Type B pancreatic cell (in vitro differentiated cells): ENCODE measurements at regions not wholly inside any gene's neighbourhood (a gene's known extent, or its start where the extent isn't known, plus 50 kb on each side); places are given as distances from the start of the nearest gene placed in this dataset.

ENCODE experiments used
- DNase-seq: peaks from one replicate; pipeline ENCODE4 v3.0.0; 2021; ENCODE audit warnings: mixed read lengths; ENCODE audit not compliant: unreplicated experiment; ENCODE audit errors: extremely low spot score
- H3K27ac Mint-ChIP-seq: 2 replicates; pipeline ENCODE4 v1.8.0; 2021; ENCODE audit warnings: mild to moderate bottlenecking, mixed read lengths
- H3K27me3 Mint-ChIP-seq: 2 replicates; pipeline ENCODE4 v1.8.0; 2021; ENCODE audit warnings: mixed read lengths
- H3K36me3 Mint-ChIP-seq: 2 replicates; pipeline ENCODE4 v1.8.0; 2021; ENCODE audit warnings: mixed read lengths
- H3K4me1 Mint-ChIP-seq: one replicate; pipeline ENCODE4 v1.8.0; 2021; ENCODE audit warnings: mixed read lengths; ENCODE audit not compliant: unreplicated experiment
- H3K4me3 Mint-ChIP-seq: 2 replicates; pipeline ENCODE4 v1.8.0; 2021; ENCODE audit warnings: mild to moderate bottlenecking, mixed read lengths
- H3K9me3 Mint-ChIP-seq: 2 replicates; pipeline ENCODE4 v1.8.0; 2021; ENCODE audit warnings: mixed read lengths
- CTCF ChIP-seq: fragments of 200-600 bp; sonication (generic); conservative IDR thresholded peaks from 2 replicates; pipeline ENCODE4 v1.5.0; 2021; ENCODE audit warnings: antibody characterized with exemption, mild to moderate bottlenecking

DNA sequence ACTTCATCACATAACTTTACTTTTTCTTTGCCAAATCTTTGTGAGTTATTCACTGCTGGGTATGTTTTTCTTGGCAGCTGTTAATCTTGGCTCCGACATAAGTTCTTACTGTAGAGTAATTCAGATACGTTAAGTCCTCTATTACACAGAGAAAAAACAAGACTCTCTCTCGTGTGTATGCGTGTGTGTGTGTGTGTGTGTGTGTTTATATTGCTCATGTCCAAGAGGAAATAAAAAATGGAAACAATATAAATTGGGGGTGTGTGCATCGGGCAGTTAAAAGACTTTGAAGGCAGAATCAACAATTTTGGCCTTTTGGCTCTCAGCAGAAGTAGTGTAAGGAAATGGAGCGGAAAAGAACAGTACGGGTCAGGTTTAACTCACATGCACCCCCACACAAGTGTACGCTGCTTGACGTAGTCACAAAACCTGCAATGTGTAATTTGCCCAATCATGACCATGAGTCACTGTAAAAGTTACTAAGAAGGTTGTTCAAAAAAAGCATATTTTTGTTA lies 67.2 kb upstream of the IFNE start:
- peak overlapping the region; percentile 48 for H3K27ac Mint-ChIP-seq

DNA sequence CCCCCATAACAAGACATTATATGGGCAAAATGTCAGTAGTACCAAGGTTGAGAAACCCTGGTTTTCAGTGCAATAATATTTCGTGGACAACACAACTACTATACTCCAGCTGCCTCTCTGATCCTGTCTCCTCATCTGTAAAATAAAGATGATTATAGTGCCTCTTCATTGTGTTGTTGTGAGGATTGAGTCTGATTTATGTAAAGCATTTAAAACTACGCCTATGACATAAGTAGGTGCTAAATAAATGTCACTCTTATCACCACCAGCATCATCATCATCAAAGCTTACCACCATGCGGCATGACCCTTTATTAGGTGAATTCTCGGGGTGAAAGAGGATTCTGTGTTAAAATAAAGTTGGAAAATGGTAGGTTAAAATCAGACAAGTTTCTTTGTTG lies 67.8 kb upstream of the IFNE start:
- Mint-ChIP-seq H3K4me1 (peaks cover 11% of the 10 kb centered on the region), H3K4me3 (no peak overlapping the region), H3K9me3 (no peaks in the 10 kb centered on the region), H3K27ac (no peak overlapping the region), H3K27me3 (peaks cover 3% of the 10 kb centered on the region), H3K36me3 (no peaks in the 10 kb centered on the region)
- TF ChIP-seq CTCF: no peak
- DNase-seq: no peak

More for the DNA sequence above, 67.2 kb upstream of the IFNE start:
- H3K4me3 Mint-ChIP-seq: peak overlapping the region; percentile 18
- TF ChIP-seq CTCF: no peak
- H3K27me3 Mint-ChIP-seq: peaks cover 3% of the 10 kb centered on the region
- no peaks in the 10 kb centered on the region for H3K36me3 Mint-ChIP-seq
- H3K4me1 Mint-ChIP-seq: peaks cover 11% of the 10 kb centered on the region
- DNase-seq: no peak
- H3K9me3 Mint-ChIP-seq: no peaks in the 10 kb centered on the region

- Mint-ChIP-seq H3K27me3 (peaks cover 6% of the 10 kb centered on the region), H3K36me3 (no peaks in the 10 kb centered on the region), H3K4me3 (no peak overlapping the region), H3K27ac (no peak overlapping the region), H3K4me1 (peaks cover 11% of the 10 kb centered on the region), H3K9me3 (no peaks in the 10 kb centered on the region)
- no peak for DNase-seq
- TF ChIP-seq CTCF: no peak
Measured at GRCh38 chr9:21550392-21550791, 68.3 kb upstream of the IFNE start.

GRCh38 chr9:21551401-21551800 lies 69.3 kb upstream of the IFNE start:
- no peak for TF ChIP-seq CTCF
- no peaks in the 10 kb centered on the region for H3K36me3 Mint-ChIP-seq
- no peak overlapping the region for H3K4me3 Mint-ChIP-seq
- H3K27ac Mint-ChIP-seq: no peak overlapping the region
- peaks cover 11% of the 10 kb centered on the region for H3K4me1 Mint-ChIP-seq
- peaks cover 13% of the 10 kb centered on the region for H3K27me3 Mint-ChIP-seq
- DNase-seq: no peak
- no peaks in the 10 kb centered on the region for H3K9me3 Mint-ChIP-seq

DNA sequence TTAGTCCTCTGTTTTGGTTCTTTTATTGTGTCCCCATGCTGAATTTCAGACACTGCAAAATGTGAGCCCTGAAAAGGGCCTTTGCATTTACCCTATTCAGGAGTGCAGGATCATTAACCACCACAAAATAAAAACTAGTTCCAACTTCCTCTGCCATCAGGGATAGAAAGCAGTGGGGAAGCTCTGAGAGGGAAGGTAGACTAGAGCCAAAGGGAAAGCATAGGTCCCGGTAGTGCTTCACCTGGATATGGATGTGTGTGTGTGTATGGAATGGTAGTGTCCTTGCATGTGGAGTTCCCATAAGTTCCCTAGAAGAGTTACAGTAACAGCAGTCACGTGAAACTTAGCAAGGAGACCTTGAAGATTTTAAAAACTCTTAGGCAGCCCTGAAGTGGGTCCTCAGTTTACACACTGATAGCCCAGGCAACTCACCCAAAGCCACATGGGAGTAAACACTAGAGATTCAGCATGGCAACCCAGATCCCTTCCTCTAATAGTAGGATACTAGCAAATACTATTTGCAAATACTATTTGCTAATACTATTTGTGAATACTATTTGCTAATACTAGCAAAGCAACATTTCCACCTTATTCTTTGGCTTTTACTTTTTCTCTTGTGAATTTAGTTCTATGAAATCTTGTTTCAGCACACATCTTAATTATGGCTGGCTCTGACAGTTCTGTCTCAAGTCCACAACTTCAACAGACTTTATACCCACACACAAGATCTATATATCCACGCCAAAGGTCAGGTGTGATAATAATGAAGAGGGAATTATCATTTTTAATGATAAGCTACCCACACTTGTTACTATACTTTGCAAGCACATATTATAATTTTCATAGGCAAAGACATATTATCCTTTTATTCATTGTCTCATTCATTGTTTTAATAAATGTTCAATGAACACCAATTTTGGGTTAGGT lies 70.4 kb upstream of the IFNE start:
- H3K27ac Mint-ChIP-seq: no peak overlapping the region

More for the DNA sequence above, 70.4 kb upstream of the IFNE start:
- H3K4me1 Mint-ChIP-seq: peaks cover 11% of the 10 kb centered on the region
- DNase-seq: no peak
- no peak overlapping the region for H3K4me3 Mint-ChIP-seq
- no peaks in the 10 kb centered on the region for H3K36me3 Mint-ChIP-seq
- TF ChIP-seq CTCF: no peak
- peaks cover 23% of the 10 kb centered on the region for H3K27me3 Mint-ChIP-seq
- H3K9me3 Mint-ChIP-seq: no peaks in the 10 kb centered on the region
